Muscle of leg (tissue), 3 donors: ENCODE measurements at regions not wholly inside any gene's neighbourhood (a gene's known extent, or its start where the extent isn't known, plus 50 kb on each side); places are given as distances from the start of the nearest gene placed in this dataset.

Source experiments
- DNase-seq: peaks from one replicate; pipeline ENCODE4 v3.0.0; 2013
- H3K27ac ChIP-seq: one replicate; pipeline ENCODE4 v1.5.1; 2013; ENCODE audit warnings: mild to moderate bottlenecking, low read length, control low read depth
- H3K27me3 ChIP-seq: one replicate; pipeline ENCODE4 v1.6.1; 2013; ENCODE audit warnings: low read length; ENCODE audit not compliant: control insufficient read depth, insufficient read depth
- H3K36me3 ChIP-seq: one replicate; pipeline ENCODE4 v1.6.1; 2013; ENCODE audit warnings: low read length; ENCODE audit not compliant: control insufficient read depth, insufficient read depth
- H3K4me1 ChIP-seq: one replicate; pipeline ENCODE4 v1.6.1; 2013; ENCODE audit warnings: low read length; ENCODE audit not compliant: control insufficient read depth, insufficient read depth
- H3K4me3 ChIP-seq: one replicate; pipeline ENCODE4 v1.5.1; 2013; ENCODE audit warnings: low read length, control low read depth
- H3K9me3 ChIP-seq: replicated peaks from 2 replicates; pipeline ENCODE4 v1.6.1; 2013; ENCODE audit warnings: low read depth, low read length; ENCODE audit not compliant: control insufficient read depth
- WGBS: methylation state at CpG from one replicate; pipeline ENCODE4 v1.1.5; 2013; ENCODE audit warnings: missing lambda C conversion rate; ENCODE audit not compliant: insufficient coverage; 5-methylcytosine and 5-hydroxymethylcytosine counted together

GRCh38 chr4:157582141-157582540, 361.6 kb downstream of the GRIA2 start:
- no peak for DNase-seq
- Histone ChIP-seq H3K36me3 (no peaks in the 10 kb centered on the region), H3K9me3 (no peaks in the 10 kb centered on the region), H3K4me1 (no peaks in the 10 kb centered on the region), H3K27me3 (no peaks in the 10 kb centered on the region), H3K4me3 (no peak overlapping the region), H3K27ac (no peak overlapping the region)
- 71% methylated on average over 1 of the region's 2 CpGs for WGBS

DNA sequence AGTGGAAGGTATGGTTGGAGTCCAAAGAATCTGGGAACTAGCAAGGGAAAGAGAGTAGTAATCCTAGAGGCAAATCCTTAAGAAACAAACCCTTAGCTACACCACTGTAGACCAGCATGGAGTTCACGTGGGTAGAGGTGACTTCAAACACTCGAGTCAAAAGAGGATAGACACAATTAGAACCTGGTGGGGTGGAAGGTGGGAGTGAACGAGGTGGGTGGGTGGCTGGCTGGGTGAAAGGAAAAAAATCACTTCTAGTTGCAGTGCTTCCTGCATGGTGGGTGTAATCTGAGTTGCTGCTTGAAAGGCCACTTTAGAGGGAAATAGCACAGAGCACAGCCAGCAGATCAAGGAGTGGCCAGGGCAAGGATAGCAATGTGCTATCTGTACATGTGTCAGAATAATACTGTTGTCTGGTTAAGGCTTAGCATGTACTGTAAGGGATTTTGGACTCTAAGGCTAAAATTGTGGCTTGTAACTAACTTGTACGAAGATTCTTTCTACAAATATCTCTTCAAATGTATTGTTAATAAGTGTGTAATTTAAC, 356.2 kb downstream of the GRIA2 start:
- Histone ChIP-seq H3K27me3 (no peaks in the 10 kb centered on the region), H3K9me3 (no peaks in the 10 kb centered on the region), H3K27ac (no peak overlapping the region), H3K4me3 (no peak overlapping the region), H3K4me1 (no peaks in the 10 kb centered on the region), H3K36me3 (no peaks in the 10 kb centered on the region)
- DNase-seq = no peak
- 53% methylated on average over 2 of the region's 4 CpGs for WGBS

- H3K4me1 ChIP-seq = no peaks in the 10 kb centered on the region
- H3K4me3 ChIP-seq = no peak overlapping the region
- H3K27me3 ChIP-seq = no peaks in the 10 kb centered on the region
- no peaks in the 10 kb centered on the region for H3K36me3 ChIP-seq
- DNase-seq = no peak
- no peak overlapping the region for H3K27ac ChIP-seq
- H3K9me3 ChIP-seq = no peaks in the 10 kb centered on the region
- 88% methylated on average over 8 of the region's 8 CpGs for whole genome bisulfite sequencing
Observed at GRCh38 chr4:157575339-157575738, 354.8 kb downstream of the GRIA2 start.

GRCh38 chr4:157574606-157575005, 354.1 kb downstream of the GRIA2 start:
- Histone ChIP-seq H3K9me3 (no peaks in the 10 kb centered on the region), H3K27ac (no peak overlapping the region), H3K36me3 (no peaks in the 10 kb centered on the region), H3K4me3 (no peak overlapping the region), H3K4me1 (no peaks in the 10 kb centered on the region), H3K27me3 (no peaks in the 10 kb centered on the region)
- 79% methylated on average over 7 of the region's 7 CpGs for WGBS
- no peak for DNase-seq

GRCh38 chr4:157572951-157573350, 352.4 kb downstream of the GRIA2 start:
- no peak overlapping the region for H3K27ac ChIP-seq
- DNase-seq = no peak
- no peak overlapping the region for H3K4me3 ChIP-seq
- H3K9me3 ChIP-seq = no peaks in the 10 kb centered on the region
- H3K36me3 ChIP-seq = no peaks in the 10 kb centered on the region
- no peaks in the 10 kb centered on the region for H3K27me3 ChIP-seq
- no peaks in the 10 kb centered on the region for H3K4me1 ChIP-seq
- WGBS = no CpG with 5 or more reads among the region's 3 CpGs

DNA sequence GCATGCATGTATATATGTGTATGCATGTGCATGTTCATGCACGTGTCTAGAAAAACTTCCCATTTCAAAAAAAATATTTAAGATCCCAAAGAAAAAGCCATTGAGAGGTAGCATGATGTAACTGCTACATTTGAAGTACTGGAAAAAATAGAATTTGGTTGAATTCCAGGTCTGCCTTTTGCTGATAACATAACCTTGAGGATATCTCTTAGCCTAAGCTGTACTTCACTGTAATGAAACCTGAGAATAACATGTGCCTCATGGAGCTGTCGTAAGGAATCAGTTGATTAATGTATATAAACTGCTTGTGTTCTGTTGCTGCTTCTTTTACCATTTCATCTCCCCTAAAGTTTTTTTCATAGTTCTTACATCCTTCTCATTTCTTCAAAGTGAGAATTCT, 351.8 kb downstream of the GRIA2 start:
- DNase-seq = no peak
- Histone ChIP-seq H3K36me3 (no peaks in the 10 kb centered on the region), H3K27me3 (no peaks in the 10 kb centered on the region), H3K4me3 (no peak overlapping the region), H3K4me1 (no peaks in the 10 kb centered on the region), H3K9me3 (no peaks in the 10 kb centered on the region), H3K27ac (no peak overlapping the region)
- no CpG with 5 or more reads among the region's 2 CpGs for WGBS

DNA sequence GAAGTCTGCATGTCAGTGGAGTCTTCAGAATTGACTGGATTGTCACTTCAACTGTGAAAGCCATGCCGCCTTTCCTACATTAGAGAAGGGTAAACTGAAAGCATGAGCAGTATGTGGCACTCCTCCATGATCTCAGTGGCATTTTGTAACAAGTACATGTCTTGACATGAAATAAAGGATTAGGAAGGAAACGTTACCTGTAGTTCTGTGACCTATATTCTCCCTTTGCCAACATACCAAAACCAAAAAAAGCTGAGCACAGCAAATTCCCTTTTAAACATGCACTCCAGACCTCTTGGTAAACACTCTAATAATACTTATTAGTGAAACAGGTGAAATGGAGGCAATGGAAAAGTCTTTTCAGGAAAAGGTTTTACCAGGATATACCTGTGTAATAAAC, 344.2 kb downstream of the GRIA2 start:
- no peak overlapping the region for H3K27ac ChIP-seq
- no peaks in the 10 kb centered on the region for H3K36me3 ChIP-seq
- no peaks in the 10 kb centered on the region for H3K4me1 ChIP-seq
- H3K9me3 ChIP-seq = no peaks in the 10 kb centered on the region
- H3K27me3 ChIP-seq = no peaks in the 10 kb centered on the region
- H3K4me3 ChIP-seq = no peak overlapping the region
- no CpG with 5 or more reads among the region's 2 CpGs for WGBS
- DNase-seq = no peak

DNA sequence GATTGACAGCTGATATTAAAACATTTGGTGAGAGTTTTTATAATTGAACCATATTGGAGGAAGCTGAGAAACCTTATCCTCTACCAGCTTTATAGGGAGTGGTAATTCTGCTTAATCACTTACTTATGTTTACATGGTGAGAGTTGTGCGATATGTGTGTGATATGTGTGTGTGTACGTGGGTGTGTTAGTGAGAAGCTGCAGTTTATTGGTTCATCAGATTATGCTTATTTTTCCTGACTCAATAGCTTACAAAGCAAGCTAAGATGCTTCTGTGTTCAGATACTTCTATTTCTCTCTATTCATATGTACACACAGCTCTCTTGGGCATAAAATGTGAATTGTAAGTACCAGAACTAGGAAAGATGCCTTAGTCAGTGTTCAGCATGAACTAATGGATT, 343.7 kb downstream of the GRIA2 start:
- WGBS = no CpG with 5 or more reads among the region's 2 CpGs

DNA sequence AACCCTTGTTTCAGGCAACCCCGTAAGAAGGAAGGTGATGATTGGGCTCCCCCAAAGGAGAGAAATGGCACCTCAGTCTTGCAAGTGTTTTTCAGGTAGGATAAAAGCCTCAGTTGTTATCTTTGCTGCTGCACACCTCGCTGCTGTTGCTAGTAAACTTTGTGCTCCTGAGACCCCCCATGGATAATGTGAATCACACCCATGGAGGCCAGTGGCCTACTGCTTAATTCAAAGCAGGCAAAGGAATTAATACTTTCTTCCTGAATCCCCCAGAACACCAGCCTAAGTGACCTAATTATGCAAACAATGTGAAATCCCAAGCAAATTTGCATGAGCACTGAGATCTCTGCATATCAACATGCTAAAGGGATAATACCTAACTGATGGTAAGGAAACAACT, 337.5 kb downstream of the GRIA2 start:
- Histone ChIP-seq H3K4me3 (no peak overlapping the region), H3K27ac (no peak overlapping the region), H3K4me1 (no peaks in the 10 kb centered on the region), H3K27me3 (no peaks in the 10 kb centered on the region), H3K9me3 (no peaks in the 10 kb centered on the region), H3K36me3 (no peaks in the 10 kb centered on the region)
- no peak for DNase-seq
- whole genome bisulfite sequencing = 42% methylated on average over 2 of the region's 2 CpGs

More for the DNA sequence above, 343.7 kb downstream of the GRIA2 start:
- Histone ChIP-seq H3K27me3 (no peaks in the 10 kb centered on the region), H3K27ac (no peak overlapping the region), H3K4me1 (no peaks in the 10 kb centered on the region), H3K4me3 (no peak overlapping the region), H3K36me3 (no peaks in the 10 kb centered on the region), H3K9me3 (no peaks in the 10 kb centered on the region)
- no peak for DNase-seq

GRCh38 chr4:157550028-157550427, 329.5 kb downstream of the GRIA2 start:
- H3K27ac ChIP-seq = no peak overlapping the region

DNA sequence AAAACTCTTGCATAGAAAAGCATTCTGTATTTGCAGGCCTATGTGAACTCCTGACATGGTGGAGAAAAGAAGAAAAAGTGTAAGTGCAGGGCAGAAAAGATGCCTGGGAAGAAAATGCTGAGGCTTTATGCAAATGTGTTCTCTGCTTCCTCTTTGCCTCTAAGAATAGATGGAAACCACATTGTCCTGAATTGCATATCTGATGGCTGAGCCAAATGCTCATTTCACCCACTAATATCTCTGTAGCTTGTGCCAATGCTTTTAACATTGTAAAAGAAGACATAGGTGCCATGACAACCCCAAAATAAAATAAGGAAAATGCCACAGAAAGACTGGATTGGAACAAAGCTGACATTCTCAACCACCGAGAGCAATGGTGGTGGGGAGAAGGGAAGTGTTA, 307.4 kb downstream of the GRIA2 start:
- no peak overlapping the region for H3K27ac ChIP-seq
- H3K4me3 ChIP-seq = no peak overlapping the region
- peaks cover 32% of the 10 kb centered on the region for H3K9me3 ChIP-seq
- no peaks in the 10 kb centered on the region for H3K27me3 ChIP-seq
- no peaks in the 10 kb centered on the region for H3K4me1 ChIP-seq
- H3K36me3 ChIP-seq = no peaks in the 10 kb centered on the region
- WGBS = 100% methylated on average over 1 of the region's 1 CpG
- DNase-seq = no peak

More at GRCh38 chr4:157550028-157550427, 329.5 kb downstream of the GRIA2 start:
- Histone ChIP-seq H3K36me3 (no peaks in the 10 kb centered on the region), H3K4me1 (no peaks in the 10 kb centered on the region), H3K4me3 (no peak overlapping the region), H3K9me3 (no peaks in the 10 kb centered on the region), H3K27me3 (no peaks in the 10 kb centered on the region)
- no CpG with 5 or more reads among the region's 5 CpGs for WGBS
- no peak for DNase-seq
